Left colon (tissue), 2 donors: ENCODE measurements at regions not wholly inside any gene's neighbourhood (a gene's known extent, or its start where the extent isn't known, plus 50 kb on each side); places are given as distances from the start of the nearest gene placed in this dataset.
"Not testable (repeated sequence)": the region's sequence is repeated elsewhere in the genome, so short reads cannot be mapped to it uniquely, and the experiment has no call there.

Experiments used
- ATAC-seq: fragments of 200-7000 bp; cut with Tn5 transposase; one replicate; pipeline ENCODE4 v1.9.1; 2020; ENCODE audit warnings: mild to moderate bottlenecking, moderate library complexity
- DNase-seq, 2 donors: peaks; one replicate each; pipeline ENCODE4 v3.0.0-alpha.2; 2020
- intact Hi-C, 2 donors: fragments of 100-400 bp; cut with DNase I in 1 of 2; cut with micrococcal nuclease in 1 of 2; formaldehyde crosslinking; loops; one replicate each; pipeline versions ENCODE4 v1.11.2 to v1.14.0; 2022; cut with DNase I, micrococcal nuclease
- donor health status: DM: no; HTN: no; CAD: no.
- donor health status: DM: yes; HTN: yes; CAD: no.

DNA sequence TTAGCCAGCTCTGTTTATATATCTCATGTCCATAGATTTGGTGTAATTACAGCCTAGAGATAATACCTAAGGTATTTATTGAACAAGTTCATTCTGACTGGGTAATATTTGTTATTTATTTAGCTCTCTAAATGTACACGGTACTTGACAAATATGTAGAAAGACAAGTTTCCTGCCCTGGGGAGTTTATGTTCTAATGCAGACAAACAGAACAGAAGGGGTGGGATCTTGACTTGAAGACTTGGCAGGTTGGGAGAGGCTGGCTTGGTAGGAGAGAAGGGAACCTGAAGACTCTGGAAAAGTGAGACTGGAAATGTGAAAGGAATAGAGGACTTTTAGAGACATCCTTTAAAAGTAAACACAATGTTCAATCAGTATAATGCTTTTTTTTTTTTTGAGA lies 97.7 kb upstream of the CDK6 start:
- no peak for ATAC-seq
- DNase-seq = no peak
- intact Hi-C loops = no loop called here

DNA sequence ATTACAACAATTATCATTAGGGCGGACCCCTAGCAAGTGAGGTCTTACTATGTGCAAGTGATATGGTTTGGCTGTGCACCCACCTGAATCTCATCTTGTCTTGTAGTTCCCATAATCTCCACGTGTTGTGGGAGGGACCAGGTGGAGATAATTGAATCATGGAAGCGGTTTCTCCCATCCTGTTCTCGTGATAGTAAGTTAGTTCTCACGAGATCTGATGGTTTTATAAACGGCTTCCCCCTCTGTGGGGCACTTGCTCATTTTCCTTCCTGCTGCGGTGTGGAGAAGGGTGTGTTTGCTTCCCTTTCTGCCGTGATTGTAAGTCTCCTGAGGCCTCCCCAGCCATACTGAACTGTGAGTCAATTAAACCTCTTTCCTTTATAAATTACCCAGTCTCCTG lies 96.1 kb upstream of the CDK6 start:
- DNase-seq = no peak
- no peak for ATAC-seq

DNA sequence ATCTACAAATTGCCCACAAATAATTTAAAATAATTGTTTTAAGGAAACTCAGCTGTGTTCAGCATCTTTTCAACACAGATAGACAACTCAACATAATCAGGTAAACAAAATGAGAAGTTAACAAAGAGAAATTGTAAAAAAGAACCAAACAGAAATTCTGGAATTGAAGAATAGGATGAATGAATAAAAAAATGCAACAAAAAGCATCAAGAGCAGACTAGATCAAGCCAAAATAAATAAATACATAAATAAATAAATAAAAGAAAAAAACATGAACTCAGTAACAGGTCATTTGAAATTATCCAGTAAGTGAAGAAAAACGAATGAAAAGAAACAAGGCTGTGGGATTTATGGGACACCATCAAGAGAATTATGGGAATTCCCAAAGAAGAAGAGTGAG lies 94.0 kb upstream of the CDK6 start:
- intact Hi-C loops = no loop called here
- DNase-seq = no peak
- no peak for ATAC-seq

More for the DNA sequence above, 96.1 kb upstream of the CDK6 start:
- intact Hi-C loops = no loop called here

GRCh38 chr7:92926697-92927044 lies 90.3 kb upstream of the CDK6 start:
- DNase-seq = no peak
- intact Hi-C loops = no loop called here
- ATAC-seq = no peak

DNA sequence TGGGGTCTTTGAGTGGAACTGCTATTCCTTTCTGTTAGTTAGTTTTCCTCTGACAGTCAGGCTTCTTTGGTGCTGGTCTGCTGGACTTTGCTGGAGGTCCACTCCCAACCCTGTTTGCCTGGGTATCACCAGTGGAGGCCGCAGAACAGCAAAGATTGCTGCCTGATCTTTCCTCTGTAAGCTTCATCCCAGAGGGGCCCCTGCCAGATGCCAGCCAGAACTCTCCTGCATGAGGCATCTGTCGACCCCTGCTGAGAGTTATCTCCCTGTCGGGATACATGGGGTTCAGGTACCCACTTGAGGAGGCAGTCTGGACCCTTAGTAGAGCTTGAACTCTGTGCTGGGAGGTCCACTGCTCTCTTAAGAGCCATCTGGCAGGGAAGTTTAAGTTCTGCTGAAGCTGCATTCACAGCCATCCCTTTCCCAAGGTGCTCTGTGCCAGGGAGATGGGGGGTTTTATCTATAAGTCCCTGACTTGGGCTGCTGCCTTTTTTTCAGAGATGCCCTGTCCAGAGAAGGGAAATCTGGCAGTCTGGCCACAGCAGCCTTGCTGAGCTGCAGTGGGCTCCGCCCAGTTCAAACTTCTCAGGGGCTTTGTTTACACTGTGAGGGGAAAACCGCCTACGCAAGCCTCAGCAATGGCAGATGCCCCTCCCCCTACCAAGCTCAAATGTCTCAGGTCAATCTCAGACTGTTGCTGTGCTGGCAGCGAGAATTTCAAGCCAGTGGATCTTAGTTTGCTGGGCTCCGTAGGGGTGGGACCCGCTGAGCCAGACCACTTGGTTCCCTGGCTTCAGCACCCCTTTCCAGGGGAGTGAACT lies 89.7 kb upstream of the CDK6 start:
- intact Hi-C loops = no loop called here
- no peak for ATAC-seq

GRCh38 chr7:92924800-92925199 lies 88.4 kb upstream of the CDK6 start:
- no peak for DNase-seq
- intact Hi-C loops = no loop called here
- no peak for ATAC-seq

More for the DNA sequence above, 89.7 kb upstream of the CDK6 start:
- no peak for DNase-seq

- ATAC-seq (no peak), DNase-seq (no peak)
- intact Hi-C loops = no loop called here
Observed at GRCh38 chr7:92917230-92917629, 80.9 kb upstream of the CDK6 start.

- no peak for DNase-seq
- intact Hi-C loops = no loop called here
- ATAC-seq = no peak
Observed at GRCh38 chr7:92916770-92917224, 80.4 kb upstream of the CDK6 start.

DNA sequence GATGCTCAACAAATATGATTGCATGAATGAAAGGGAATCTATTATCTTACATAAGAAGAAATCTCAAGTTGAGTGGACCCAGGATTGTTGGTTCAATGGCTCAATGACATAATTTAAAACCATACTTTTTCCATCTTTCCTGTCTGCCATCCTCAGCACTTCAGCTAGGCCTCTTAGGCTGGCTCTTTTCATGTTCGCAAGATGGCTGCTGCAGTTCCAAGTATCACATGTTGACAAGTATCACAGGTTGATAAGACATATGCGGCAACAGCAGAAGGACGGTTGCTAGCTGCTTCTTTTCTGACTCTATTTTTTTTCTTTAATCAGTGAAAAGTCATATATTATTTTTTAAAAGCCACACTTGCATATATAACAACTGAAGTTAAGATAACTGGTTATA lies 79.0 kb upstream of the CDK6 start:
- DNase-seq (no peak), ATAC-seq (no peak)
- intact Hi-C loops = no loop called here

DNA sequence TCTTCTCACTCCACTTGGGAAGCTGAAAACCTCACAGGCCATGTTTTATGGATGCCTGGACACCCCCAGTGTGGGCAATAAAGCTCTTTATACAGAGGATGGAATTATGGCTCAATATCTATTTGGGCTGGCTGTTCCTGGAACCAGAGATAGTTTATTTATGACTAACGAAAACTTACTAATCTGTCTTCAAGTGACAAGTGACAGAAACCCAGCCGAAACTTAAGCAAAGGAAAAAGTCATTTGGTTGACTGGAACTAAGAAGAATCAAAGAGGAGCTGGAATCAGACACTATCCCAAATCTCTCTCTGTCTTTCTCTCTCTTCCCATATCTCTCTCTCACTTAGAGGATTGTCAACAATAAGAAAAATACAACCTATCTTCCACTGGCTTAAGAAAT lies 78.3 kb upstream of the CDK6 start:
- intact Hi-C loops = no loop called here
- DNase-seq = no peak
- no peak for ATAC-seq

- DNase-seq (no peak), ATAC-seq (no peak)
- intact Hi-C loops = no loop called here
Observed at GRCh38 chr7:92913849-92914248, 77.5 kb upstream of the CDK6 start.

- ATAC-seq = no peak
- intact Hi-C loops = no loop called here
- DNase-seq = no peak
Observed at GRCh38 chr7:92910976-92911375, 74.6 kb upstream of the CDK6 start.

DNA sequence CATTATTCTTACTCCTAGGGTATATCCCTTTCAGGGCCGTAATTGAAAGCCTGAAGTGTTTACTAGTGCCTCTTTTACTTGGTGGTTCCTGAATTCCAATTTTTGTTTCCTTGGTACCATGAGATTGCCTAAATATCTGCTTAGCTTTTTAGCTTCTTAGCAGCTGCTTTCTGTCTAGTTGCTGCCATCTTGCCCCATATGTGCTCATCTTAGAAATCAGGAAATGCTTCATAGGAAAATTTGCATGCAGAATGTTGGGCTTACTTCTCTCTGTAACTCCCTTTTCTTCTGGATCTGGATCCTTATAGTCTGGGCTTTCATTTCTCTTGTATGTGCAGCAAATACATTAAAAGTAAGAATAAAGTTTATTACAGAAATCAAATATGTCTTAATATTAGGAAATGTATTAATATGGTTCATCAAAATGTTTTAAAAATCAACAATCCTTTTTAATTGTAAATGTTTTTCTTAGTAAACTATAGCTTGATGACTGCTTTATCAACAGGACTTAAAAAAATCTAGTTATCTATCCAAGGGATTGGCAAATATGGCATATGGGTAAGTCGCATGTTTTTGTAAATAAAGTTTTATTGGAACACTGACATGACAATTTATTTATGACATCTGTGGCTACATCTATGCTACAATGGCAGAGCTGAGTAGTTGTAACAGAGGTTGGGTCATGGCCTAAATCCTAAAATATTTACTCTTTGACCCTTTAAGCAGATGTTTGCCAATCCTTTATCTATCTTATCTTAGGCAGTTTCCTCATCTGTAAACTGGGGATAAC lies 73.5 kb upstream of the CDK6 start:
- intact Hi-C loops = no loop called here
- ATAC-seq (no peak), DNase-seq (no peak)

DNA sequence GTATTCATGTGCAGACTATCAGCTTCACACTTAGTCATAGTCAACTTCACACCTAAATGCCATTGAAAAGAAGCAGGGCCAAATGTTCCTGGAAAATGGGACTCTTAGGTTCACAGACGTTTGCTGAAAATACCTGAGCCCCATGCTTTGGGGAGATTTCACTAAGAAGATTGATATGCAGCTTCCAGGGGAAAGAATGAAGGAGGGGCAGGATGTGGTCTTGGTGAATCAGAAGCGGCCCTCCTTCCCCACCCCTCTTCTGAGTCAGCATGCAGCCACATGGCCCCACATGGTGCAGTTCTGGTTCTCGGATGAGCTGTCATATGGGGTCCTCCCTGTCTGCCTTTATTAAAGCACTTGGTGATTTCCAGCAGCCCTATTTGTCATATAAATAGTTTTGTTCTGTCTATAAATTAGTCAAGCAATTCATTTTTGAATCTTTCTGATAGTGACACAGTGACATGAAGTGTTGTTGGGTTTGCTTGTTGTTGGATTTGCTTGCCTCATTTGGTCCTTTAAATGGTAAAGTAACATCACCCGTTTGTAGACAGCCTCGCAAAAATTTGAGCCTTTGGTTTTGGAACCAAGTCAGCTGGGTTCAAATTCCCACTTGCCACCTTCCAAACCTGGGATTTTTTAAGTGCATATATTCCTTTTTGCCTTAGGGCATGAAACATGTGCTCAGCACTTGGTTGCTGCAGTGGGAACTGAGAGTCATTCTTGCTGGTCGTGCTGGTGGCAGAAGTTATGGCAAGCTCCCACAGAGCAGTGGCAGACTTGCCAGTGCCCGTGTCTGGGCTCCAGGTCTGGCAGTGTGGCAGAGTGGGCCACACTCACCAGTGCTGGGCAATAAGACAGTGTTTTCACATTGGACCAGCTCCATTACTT lies 68.1 kb upstream of the CDK6 start:
- intact Hi-C loops = no loop called here
- no peak for ATAC-seq
- no peak for DNase-seq

GRCh38 chr7:92898798-92899197 lies 62.4 kb upstream of the CDK6 start:
- ATAC-seq = no peak
- DNase-seq = no peak

GRCh38 chr7:92894857-92895256 lies 58.5 kb upstream of the CDK6 start:
- intact Hi-C loops, DNase-seq, ATAC-seq: not testable (repeated sequence)

More at GRCh38 chr7:92898798-92899197, 62.4 kb upstream of the CDK6 start:
- intact Hi-C loops = no loop called here

GRCh38 chr7:92889081-92889480 lies 52.7 kb upstream of the CDK6 start:
- no peak for ATAC-seq
- intact Hi-C loops = no loop called here
- DNase-seq = no peak
